K562 (cell line): ENCODE measurements at regions not wholly inside any gene's neighbourhood (a gene's known extent, or its start where the extent isn't known, plus 50 kb on each side); places are given as distances from the start of the nearest gene placed in this dataset.

Experiments
- ATAC-seq: fragments of 200-7000 bp; cut with Tn5 transposase; 3 replicates; pipeline ENCODE4 v1.9.1; 2020; ENCODE audit warnings: moderate library complexity
- BruUV-seq: library from RNA; stranded (reverse); fragments of 400-500 nt; replicated peaks from 2 replicates; lab custom pipeline; 2021; lab: Mats Ljungman, UMichigan
- CTCF ChIA-PET: fragments of 300-600 bp; formaldehyde crosslinking; extraction: SDS; loops from one replicate; lab custom pipeline; 2021; ENCODE audit warnings: low intra/inter-chr PET ratio; lab: Yijun Ruan, JAX
- POLR2A ChIA-PET: fragments of 300-600, 350-650 bp; sonication (Branson Sonifier 250); formaldehyde crosslinking; extraction: SDS; loops from one replicate; lab custom pipeline; 2021; ENCODE audit warnings: antibody characterized with exemption, inconsistent platforms; lab: Yijun Ruan, JAX
- DNase-seq, 4 experiments: peaks; one replicate each; pipeline versions ENCODE4 v3.0.0 to v3.0.0-alpha.2; 2011 to 2018; ENCODE audit warnings: low spot score in 3 of 4, mixed read lengths in 3 of 4; ENCODE audit errors: extremely low read depth in 1 of 4
- FAIRE-seq: peaks from 2 replicates; lab custom pipeline; 2011; peaks lifted over from hg19 to GRCh38; lab: Jason Lieb, UNC
- H2AFZ ChIP-seq: 2 replicates; pipeline ENCODE4 v1.6.0; 2011; ENCODE audit warnings: low read depth, low read length, control low read depth, inconsistent platforms
- H3K27ac ChIP-seq: fragments of 200-600 bp; 3 replicates; pipeline ENCODE4 v1.8.0; 2011; ENCODE audit warnings: low read depth, mild to moderate bottlenecking, control low read depth, inconsistent platforms, low read length, moderate library complexity, mixed read lengths; ENCODE audit errors: extremely low read depth
- H3K27me3 ChIP-seq, 2 experiments: fragments of 300-600 bp in 1 of 2; 2 replicates in 1 of 2; 3 replicates in 1 of 2; pipeline versions ENCODE4 v1.6.0 to v1.8.0; 2011; ENCODE audit warnings: inconsistent platforms in 2 of 2, low read length in 2 of 2, mild to moderate bottlenecking in 1 of 2, mixed read lengths in 1 of 2, moderate library complexity in 1 of 2; ENCODE audit not compliant: control insufficient read depth in 2 of 2, insufficient read depth in 2 of 2
- H3K36me3 ChIP-seq: fragments of 300-600 bp; 3 replicates; pipeline ENCODE4 v1.8.0; 2011; ENCODE audit warnings: mild to moderate bottlenecking, low read length, inconsistent platforms; ENCODE audit not compliant: control insufficient read depth, insufficient read depth
- H3K4me1 ChIP-seq, 2 experiments: fragments of 200-600 bp in 1 of 2; replicated peaks in 1 of 2; 2 replicates in 1 of 2; 3 replicates in 1 of 2; pipeline versions ENCODE4 v1.5.1 to v1.8.0; 2011; ENCODE audit warnings: inconsistent platforms in 2 of 2, low read length in 2 of 2, mild to moderate bottlenecking in 1 of 2, mixed read lengths in 1 of 2, moderate library complexity in 1 of 2; ENCODE audit not compliant: control insufficient read depth in 2 of 2, insufficient read depth in 2 of 2
- H3K4me2 ChIP-seq: 2 replicates; pipeline ENCODE4 v1.6.1; 2011; ENCODE audit warnings: low read length, control low read depth, inconsistent platforms, mixed read lengths; ENCODE audit not compliant: insufficient read depth
- H3K4me3 ChIP-seq: fragments of 200-600 bp; sonication (generic), shearing (Covaris generic); 2 replicates; pipeline ENCODE4 v1.5.1; 2016; ENCODE audit warnings: control low read depth, inconsistent platforms
- H3K79me2 ChIP-seq: fragments of 200-600 bp; 3 replicates; pipeline ENCODE4 v1.8.0; 2011; ENCODE audit warnings: low read length, inconsistent platforms; ENCODE audit not compliant: control insufficient read depth, insufficient read depth
- H3K9ac ChIP-seq, 2 experiments: 2 replicates each; pipeline versions ENCODE4 v1.6.0 to v1.6.1; 2011; ENCODE audit warnings: low read depth in 2 of 2, low read length in 2 of 2, control low read depth in 1 of 2, inconsistent platforms in 1 of 2, mild to moderate bottlenecking in 1 of 2, mixed read lengths in 1 of 2; ENCODE audit not compliant: insufficient read depth in 1 of 2
- H3K9me1 ChIP-seq: one replicate; pipeline ENCODE4 v1.6.0; 2011; ENCODE audit warnings: inconsistent platforms, mild to moderate bottlenecking, low read length, moderate library complexity; ENCODE audit not compliant: control insufficient read depth, insufficient read depth
- H3K9me3 ChIP-seq: replicated peaks from 2 replicates; pipeline ENCODE4 v1.5.1; 2011; ENCODE audit warnings: low read depth, low read length, inconsistent platforms; ENCODE audit not compliant: control insufficient read depth, insufficient read depth
- H4K20me1 ChIP-seq: replicated peaks from 2 replicates; pipeline ENCODE4 v1.6.1; 2011; ENCODE audit warnings: low read length, inconsistent platforms, mixed read lengths; ENCODE audit not compliant: control insufficient read depth, insufficient read depth
- BHLHE40 ChIP-seq: IDR thresholded peaks from 2 replicates; pipeline ENCODE4 v1.6.1; 2011; ENCODE audit warnings: low read length, improper control_type of control experiment
- ELF4 ChIP-seq: fragments of 450-650 bp; formaldehyde crosslinking; IDR thresholded peaks from 2 replicates; pipeline ENCODE4 v1.4.0; 2022; ENCODE audit warnings: missing genetic modification characterization
- ESRRA ChIP-seq: fragments of 450-650 bp; IDR thresholded peaks from 2 replicates; pipeline ENCODE4 v1.6.1; 2014; ENCODE audit warnings: low read depth, mild to moderate bottlenecking, moderate library complexity, borderline replicate concordance
- ETV5 ChIP-seq: sonication (generic); formaldehyde crosslinking; IDR thresholded peaks from 2 replicates; pipeline ENCODE4 v1.4.0; 2020; ENCODE audit warnings: low read depth, mild to moderate bottlenecking, missing genetic modification reagents
- HDAC3 ChIP-seq: fragments of 450-650 bp; IDR thresholded peaks from 2 replicates; pipeline ENCODE4 v1.6.1; 2018; ENCODE audit warnings: borderline replicate concordance, mild to moderate bottlenecking, moderate library complexity; ENCODE audit not compliant: partially characterized antibody
- MAX ChIP-seq: sonication (generic); formaldehyde crosslinking; IDR thresholded peaks from 2 replicates; pipeline ENCODE4 v1.9.0; 2022; ENCODE audit warnings: mild to moderate bottlenecking, missing genetic modification reagents
- RB1 ChIP-seq: fragments of 450-650 bp; IDR thresholded peaks from 2 replicates; pipeline ENCODE4 v1.6.1; 2017; ENCODE audit warnings: low read depth, mild to moderate bottlenecking
- RERE ChIP-seq: sonication (generic); formaldehyde crosslinking; IDR thresholded peaks from 2 replicates; pipeline ENCODE4 v1.8.0; 2023; ENCODE audit warnings: missing genetic modification reagents, mild to moderate bottlenecking, borderline replicate concordance
- RNF219 ChIP-seq: fragments of 250-450 bp; sonication (Bioruptor Pico); IDR thresholded peaks from 2 replicates; pipeline ENCODE4 v1.5.0; 2022; ENCODE audit warnings: mild to moderate bottlenecking
- ZBTB49 ChIP-seq: sonication (generic); formaldehyde crosslinking; IDR thresholded peaks from 2 replicates; pipeline ENCODE4 v1.8.0; 2022; ENCODE audit warnings: missing genetic modification reagents, mild to moderate bottlenecking, borderline replicate concordance
- ZNF175 ChIP-seq: fragments of 200-800 bp; sonication (Bioruptor generic); IDR thresholded peaks from 2 replicates; pipeline ENCODE4 v1.6.1; 2016; ENCODE audit warnings: low read depth, mild to moderate bottlenecking, missing genetic modification characterization, missing compliant biosample characterization
- ZNF551 ChIP-seq: fragments of 250-450 bp; sonication (Bioruptor Pico); IDR thresholded peaks from 2 replicates; pipeline ENCODE4 v1.5.0; 2021; ENCODE audit warnings: mild to moderate bottlenecking, moderate library complexity
- ZNF766 ChIP-seq: fragments of 200-800 bp; sonication (Bioruptor generic); conservative IDR thresholded peaks from 2 replicates; pipeline ENCODE4 v1.6.1; 2016; ENCODE audit warnings: missing genetic modification characterization, missing compliant biosample characterization
- ZSCAN29 ChIP-seq: fragments of 450-650 bp; IDR thresholded peaks from 2 replicates; pipeline ENCODE4 v1.6.1; 2017
- whole genome bisulfite sequencing: fragments of 100-300 bp; shearing (Covaris generic); methylation state at CpG from one replicate; pipeline ENCODE4 v1.1.6; 2016; ENCODE audit warnings: low coverage, mixed read lengths; ENCODE audit not compliant: insufficient coverage; ENCODE audit errors: missing lambda C conversion rate; 5-methylcytosine and 5-hydroxymethylcytosine counted together
- in situ Hi-C: fragments of 300-500 bp; cut with MboI; formaldehyde crosslinking; loops from 4 replicates; pipeline ENCODE4 v1.15.0; 2018; ENCODE audit warnings: inconsistent platforms, mixed read lengths
- intact Hi-C: fragments of 100-400 bp; cut with micrococcal nuclease; formaldehyde crosslinking; loops from 2 replicates; pipeline ENCODE4 v1.14.2; 2022

- no peak for DNase-seq
- H3K4me3 ChIP-seq = no peak overlapping the region
- intact Hi-C loops (no loop called here), in situ Hi-C loops (no loop called here)
- H3K4me2 ChIP-seq = no peak overlapping the region
- WGBS = 0% methylated on average over 3 of the region's 3 CpGs
- TF ChIP-seq ZNF175 (CRISPR knock-in tag) (no peak), MAX (CRISPR knock-in tag) (no peak), ZNF551 (no peak), RB1 (no peak), RNF219 (no peak), ETV5 (CRISPR knock-in tag) (no peak), RERE (CRISPR knock-in tag) (no peak), HDAC3 (no peak), ESRRA (no peak), ELF4 (CRISPR knock-in tag) (no peak), ZBTB49 (CRISPR knock-in tag) (no peak), ZNF766 (CRISPR knock-in tag) (no peak), BHLHE40 (no peak), ZSCAN29 (no peak)
- FAIRE-seq = no peak
- no peaks in the 10 kb centered on the region for H3K79me2 ChIP-seq
- no peaks in the 10 kb centered on the region for H3K36me3 ChIP-seq
- CTCF ChIA-PET = no interaction called here
- no peak for ATAC-seq
- POLR2A ChIA-PET = no interaction called here
- no TSS peak for BruUV-seq
- H3K27ac ChIP-seq = no peak overlapping the region
- H3K9me3 ChIP-seq = no peaks in the 10 kb centered on the region
- no peak overlapping the region for H2AFZ ChIP-seq
- H3K27me3 ChIP-seq = no peaks in the 10 kb centered on the region
- H3K4me1 ChIP-seq = no peaks in the 10 kb centered on the region
- no peaks in the 10 kb centered on the region for H4K20me1 ChIP-seq
- H3K9me1 ChIP-seq = no peaks in the 10 kb centered on the region
- no peak overlapping the region for H3K9ac ChIP-seq
Measured at GRCh38 chr10:55460008-55460407, 659.0 kb upstream of the PCDH15 start.
